ENCODE measurements at regions not wholly inside any gene's neighbourhood (a gene's known extent, or its start where the extent isn't known, plus 50 kb on each side); places are given as distances from the start of the nearest gene placed in this dataset.

DNA sequence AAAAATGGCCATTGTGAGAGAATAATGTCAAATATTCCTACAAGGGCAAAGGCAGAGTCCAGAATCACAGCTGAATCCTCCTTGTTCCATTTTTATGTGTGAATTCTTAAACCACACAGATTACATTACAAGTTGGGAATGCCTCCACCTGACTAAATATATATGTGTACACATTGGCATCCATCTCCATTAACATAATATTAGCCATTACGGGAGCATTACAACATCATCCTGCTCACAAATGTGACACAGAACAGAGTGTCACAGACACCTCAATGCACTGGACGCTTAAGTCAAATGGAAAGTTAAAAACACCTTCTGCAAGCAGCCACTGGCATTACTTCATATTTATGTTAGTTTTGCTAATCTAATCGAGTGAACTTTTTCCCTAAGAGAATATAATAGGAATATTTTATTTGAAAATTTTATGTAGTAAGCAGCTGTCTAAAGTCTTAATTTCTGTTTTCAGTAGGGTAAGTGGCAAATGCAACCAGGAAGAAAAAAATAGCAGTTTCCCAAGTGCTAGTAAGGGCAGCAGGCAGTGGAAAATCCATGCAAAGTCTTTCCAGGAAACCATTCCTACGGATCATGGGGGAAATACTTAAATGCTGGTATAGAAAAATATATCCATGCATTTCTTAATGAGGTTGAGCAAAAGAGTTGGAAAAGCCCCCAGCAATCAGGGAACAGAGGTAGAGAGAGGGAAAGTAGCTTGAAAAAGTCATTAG lies 255.6 kb downstream of the OSR1 start:
- TF ChIP-seq, protein P1, sequence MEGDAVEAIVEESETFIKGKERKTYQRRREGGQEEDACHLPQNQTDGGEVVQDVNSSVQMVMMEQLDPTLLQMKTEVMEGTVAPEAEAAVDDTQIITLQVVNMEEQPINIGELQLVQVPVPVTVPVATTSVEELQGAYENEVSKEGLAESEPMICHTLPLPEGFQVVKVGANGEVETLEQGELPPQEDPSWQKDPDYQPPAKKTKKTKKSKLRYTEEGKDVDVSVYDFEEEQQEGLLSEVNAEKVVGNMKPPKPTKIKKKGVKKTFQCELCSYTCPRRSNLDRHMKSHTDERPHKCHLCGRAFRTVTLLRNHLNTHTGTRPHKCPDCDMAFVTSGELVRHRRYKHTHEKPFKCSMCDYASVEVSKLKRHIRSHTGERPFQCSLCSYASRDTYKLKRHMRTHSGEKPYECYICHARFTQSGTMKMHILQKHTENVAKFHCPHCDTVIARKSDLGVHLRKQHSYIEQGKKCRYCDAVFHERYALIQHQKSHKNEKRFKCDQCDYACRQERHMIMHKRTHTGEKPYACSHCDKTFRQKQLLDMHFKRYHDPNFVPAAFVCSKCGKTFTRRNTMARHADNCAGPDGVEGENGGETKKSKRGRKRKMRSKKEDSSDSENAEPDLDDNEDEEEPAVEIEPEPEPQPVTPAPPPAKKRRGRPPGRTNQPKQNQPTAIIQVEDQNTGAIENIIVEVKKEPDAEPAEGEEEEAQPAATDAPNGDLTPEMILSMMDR (IDR thresholded peaks at IDR 0.05; ENCODE audit: low read depth, low read length) = no peak
- TF ChIP-seq EZH2phosphoT487 (IDR thresholded peaks at IDR 0.05; ENCODE audit: low read depth) = no peak
